ENCODE measurements at regions not wholly inside any gene's neighbourhood (a gene's known extent, or its start where the extent isn't known, plus 50 kb on each side); places are given as distances from the start of the nearest gene placed in this dataset.

GRCh38 chr3:180325958-180326357, 276.0 kb upstream of the TTC14 start:
- intact Hi-C loops (cut with DNase I) = no loop called here
- DNase-seq (ENCODE audit: low spot score) = no peak

- DNase-seq (ENCODE audit: low spot score) = no peak
- intact Hi-C loops (cut with DNase I) = no loop called here
Measured at GRCh38 chr3:180329187-180329586, 272.8 kb upstream of the TTC14 start.

- no peak for DNase-seq (ENCODE audit: low spot score)
- intact Hi-C loops (cut with DNase I) = no loop called here
Measured at GRCh38 chr3:180329847-180330246, 272.1 kb upstream of the TTC14 start.

- intact Hi-C loops (cut with DNase I) = no loop called here
- no peak for DNase-seq (ENCODE audit: low spot score)
Measured at GRCh38 chr3:180330440-180330839, 271.5 kb upstream of the TTC14 start.

GRCh38 chr3:180332608-180333007, 269.4 kb upstream of the TTC14 start:
- intact Hi-C loops (cut with DNase I) = no loop called here
- no peak for DNase-seq (ENCODE audit: low spot score)

GRCh38 chr3:180335050-180335449, 266.9 kb upstream of the TTC14 start:
- DNase-seq (ENCODE audit: low spot score) = no peak

GRCh38 chr3:180340395-180340794, 261.6 kb upstream of the TTC14 start:
- intact Hi-C loops (cut with DNase I) = no loop called here
- DNase-seq (ENCODE audit: low spot score) = no peak

More at GRCh38 chr3:180335050-180335449, 266.9 kb upstream of the TTC14 start:
- intact Hi-C loops (cut with DNase I) = no loop called here

GRCh38 chr3:180341516-180341915, 260.4 kb upstream of the TTC14 start:
- DNase-seq (ENCODE audit: low spot score) = no peak
- intact Hi-C loops (cut with DNase I) = no loop called here

- no peak for DNase-seq (ENCODE audit: low spot score)
- intact Hi-C loops (cut with DNase I) = no loop called here
Measured at GRCh38 chr3:180351601-180352000, 250.4 kb upstream of the TTC14 start.

- no peak for DNase-seq (ENCODE audit: low spot score)
- intact Hi-C loops (cut with DNase I) = no loop called here
Measured at GRCh38 chr3:180352261-180352660, 249.7 kb upstream of the TTC14 start.

GRCh38 chr3:180354214-180354613, 247.7 kb upstream of the TTC14 start:
- intact Hi-C loops (cut with DNase I) = no loop called here

GRCh38 chr3:180358179-180358578, 243.8 kb upstream of the TTC14 start:
- DNase-seq (ENCODE audit: low spot score) = no peak
- intact Hi-C loops (cut with DNase I) = no loop called here

More at GRCh38 chr3:180354214-180354613, 247.7 kb upstream of the TTC14 start:
- no peak for DNase-seq (ENCODE audit: low spot score)

- DNase-seq (ENCODE audit: low spot score) = no peak
- intact Hi-C loops (cut with DNase I) = no loop called here
Measured at GRCh38 chr3:180359061-180359952, 242.7 kb upstream of the TTC14 start.

- DNase-seq (ENCODE audit: low spot score) = no peak
- intact Hi-C loops (cut with DNase I) = no loop called here
Measured at GRCh38 chr3:180359953-180360279, 242.0 kb upstream of the TTC14 start.

GRCh38 chr3:180362081-180362480, 239.9 kb upstream of the TTC14 start:
- intact Hi-C loops (cut with DNase I) = no loop called here
- DNase-seq (ENCODE audit: low spot score) = no peak

GRCh38 chr3:180375831-180376230, 226.1 kb upstream of the TTC14 start:
- intact Hi-C loops (cut with DNase I) = no loop called here
- no peak for DNase-seq (ENCODE audit: low spot score)

GRCh38 chr3:180378496-180378895, 223.5 kb upstream of the TTC14 start:
- no peak for DNase-seq (ENCODE audit: low spot score)
- intact Hi-C loops (cut with DNase I) = no loop called here

- intact Hi-C loops (cut with DNase I) = no loop called here
- no peak for DNase-seq (ENCODE audit: low spot score)
Measured at GRCh38 chr3:180382638-180383180, 219.3 kb upstream of the TTC14 start.

GRCh38 chr3:180383332-180384020, 218.5 kb upstream of the TTC14 start:
- no peak for DNase-seq (ENCODE audit: low spot score)
- intact Hi-C loops (cut with DNase I) = no loop called here

- no peak for DNase-seq (ENCODE audit: low spot score)
- intact Hi-C loops (cut with DNase I) = no loop called here
Measured at GRCh38 chr3:180390313-180390712, 211.7 kb upstream of the TTC14 start.

GRCh38 chr3:180391001-180391400, 211.0 kb upstream of the TTC14 start:
- intact Hi-C loops (cut with DNase I) = no loop called here
- no peak for DNase-seq (ENCODE audit: low spot score)
